Loucy (cell line): ENCODE measurements at regions not wholly inside any gene's neighbourhood (a gene's known extent, or its start where the extent isn't known, plus 50 kb on each side); places are given as distances from the start of the nearest gene placed in this dataset.

Experiments used
- EZH2phosphoT487 ChIP-seq: fragments of 200-600 bp; IDR thresholded peaks from 2 replicates; pipeline ENCODE4 v1.6.1; 2018; ENCODE audit warnings: antibody characterized with exemption, mild to moderate bottlenecking, moderate library complexity, borderline replicate concordance
- TF ChIP-seq, protein P1 (sequence below): fragments of 200-600 bp; sonication (generic); conservative IDR thresholded peaks from 2 replicates; pipeline ENCODE4 v1.5.1; 2014; ENCODE audit warnings: mild to moderate bottlenecking, antibody characterized with exemption, low read length

DNA sequence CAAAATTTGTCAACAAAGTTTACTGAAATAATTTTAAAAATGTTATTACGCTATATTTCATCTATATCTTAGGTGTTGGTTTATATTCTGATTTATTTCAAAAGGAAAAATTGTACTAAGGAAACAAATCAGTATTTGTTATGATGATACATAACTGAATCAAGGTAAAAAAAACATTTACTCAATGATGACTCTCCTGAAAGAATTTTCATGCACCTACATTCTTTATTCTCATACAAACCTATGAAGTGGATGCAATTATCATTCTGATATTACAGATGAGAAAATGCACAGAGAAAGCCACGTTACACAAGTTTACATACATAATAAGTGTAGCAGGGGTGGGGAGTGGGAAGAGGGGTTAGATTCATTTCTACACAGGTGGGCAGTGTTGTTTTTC lies 422.4 kb downstream of the DSEL start:
- TF ChIP-seq, protein P1, sequence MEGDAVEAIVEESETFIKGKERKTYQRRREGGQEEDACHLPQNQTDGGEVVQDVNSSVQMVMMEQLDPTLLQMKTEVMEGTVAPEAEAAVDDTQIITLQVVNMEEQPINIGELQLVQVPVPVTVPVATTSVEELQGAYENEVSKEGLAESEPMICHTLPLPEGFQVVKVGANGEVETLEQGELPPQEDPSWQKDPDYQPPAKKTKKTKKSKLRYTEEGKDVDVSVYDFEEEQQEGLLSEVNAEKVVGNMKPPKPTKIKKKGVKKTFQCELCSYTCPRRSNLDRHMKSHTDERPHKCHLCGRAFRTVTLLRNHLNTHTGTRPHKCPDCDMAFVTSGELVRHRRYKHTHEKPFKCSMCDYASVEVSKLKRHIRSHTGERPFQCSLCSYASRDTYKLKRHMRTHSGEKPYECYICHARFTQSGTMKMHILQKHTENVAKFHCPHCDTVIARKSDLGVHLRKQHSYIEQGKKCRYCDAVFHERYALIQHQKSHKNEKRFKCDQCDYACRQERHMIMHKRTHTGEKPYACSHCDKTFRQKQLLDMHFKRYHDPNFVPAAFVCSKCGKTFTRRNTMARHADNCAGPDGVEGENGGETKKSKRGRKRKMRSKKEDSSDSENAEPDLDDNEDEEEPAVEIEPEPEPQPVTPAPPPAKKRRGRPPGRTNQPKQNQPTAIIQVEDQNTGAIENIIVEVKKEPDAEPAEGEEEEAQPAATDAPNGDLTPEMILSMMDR, result no peak
- no peak for TF ChIP-seq EZH2phosphoT487
